ENCODE measurements at regions not wholly inside any gene's neighbourhood (a gene's known extent, or its start where the extent isn't known, plus 50 kb on each side); places are given as distances from the start of the nearest gene placed in this dataset.

DNA sequence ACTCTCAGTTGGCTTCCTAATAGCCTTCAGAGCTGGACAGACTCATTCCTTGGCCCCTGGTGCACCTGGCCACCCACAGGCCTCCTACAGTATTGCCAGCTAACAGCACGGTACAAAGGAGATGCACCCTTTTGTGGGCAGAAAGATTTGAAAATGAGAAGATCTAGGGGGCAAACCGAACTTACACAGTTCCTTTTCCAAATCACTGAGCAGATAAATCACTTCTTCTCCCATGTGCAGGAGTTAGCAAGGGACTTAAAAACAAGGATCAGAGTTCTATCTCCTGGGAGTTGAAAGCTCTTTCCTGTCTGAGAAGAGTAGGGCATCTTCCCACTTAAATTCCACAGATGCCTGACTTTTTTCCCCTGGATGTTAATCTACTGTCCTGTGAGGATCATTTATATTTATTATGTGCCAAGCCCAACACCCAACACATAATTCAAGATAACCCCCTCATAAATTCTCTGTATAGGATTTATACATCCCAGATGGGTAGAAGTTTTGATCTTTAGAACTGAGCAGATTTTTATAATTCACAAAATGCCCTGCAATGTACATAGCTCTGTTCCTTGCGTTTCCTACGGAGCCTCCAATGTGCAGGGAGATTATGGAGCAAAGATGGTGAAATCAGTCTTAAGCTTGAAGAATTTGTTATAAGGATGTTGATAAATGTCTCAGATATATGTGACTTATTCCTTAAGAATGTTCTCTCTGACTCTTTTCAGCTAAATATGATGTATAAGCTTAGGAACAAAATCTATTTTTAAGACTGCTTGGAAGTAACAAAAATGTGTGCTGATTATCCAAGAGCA lies 207.2 kb upstream of the DAPK1 start:
- TF ChIP-seq FOXA1 (IDR thresholded peaks at IDR 0.05) (no peak), ELF4 (IDR thresholded peaks at IDR 0.05) (no peak), L3MBTL2 (conservative IDR thresholded peaks at IDR 0.05) (no peak), SUZ12 (IDR thresholded peaks at IDR 0.05) (no peak), HDGF (IDR thresholded peaks at IDR 0.05; ENCODE audit: borderline replicate concordance) (no peak)
